CD4-positive, alpha-beta T cell treated with Interferon alpha-2 for 1 hour (primary cell): ENCODE measurements at regions not wholly inside any gene's neighbourhood (a gene's known extent, or its start where the extent isn't known, plus 50 kb on each side); places are given as distances from the start of the nearest gene placed in this dataset.

Experiments used
- DNase-seq, 2 donors: peaks; one replicate each; pipeline ENCODE4 v3.0.0-alpha.2; 2020 to 2022

DNA sequence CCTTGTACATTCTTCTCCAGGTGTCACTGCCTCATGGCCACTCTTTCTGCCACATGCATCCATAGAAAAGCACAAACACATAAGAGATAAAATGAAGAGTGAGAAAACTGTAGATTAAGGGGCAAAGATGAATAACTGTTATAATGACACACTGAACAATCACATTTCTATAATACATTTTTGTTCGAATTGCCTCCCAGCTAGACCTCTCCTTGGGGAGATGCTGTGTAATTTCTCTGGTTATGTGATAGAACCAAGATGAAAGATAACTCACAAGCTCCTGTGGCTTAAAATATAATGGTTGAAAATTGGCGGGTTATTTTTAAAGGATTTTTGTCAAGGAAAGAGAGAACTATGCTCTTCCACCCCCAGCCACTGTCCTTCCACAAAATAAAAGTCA, 60.2 kb upstream of the STEAP1 start:
- no peak for DNase-seq
